Lung (tissue), 11 donors: ENCODE measurements at regions not wholly inside any gene's neighbourhood (a gene's known extent, or its start where the extent isn't known, plus 50 kb on each side); places are given as distances from the start of the nearest gene placed in this dataset.
"Not testable (repeated sequence)": the region's sequence is repeated elsewhere in the genome, so short reads cannot be mapped to it uniquely, and the experiment has no call there.

Experiments used
- ATAC-seq: fragments of 200-7000 bp; cut with Tn5 transposase; one replicate; pipeline ENCODE4 v1.9.1; 2020; ENCODE audit warnings: moderate number of reproducible peaks; ENCODE audit not compliant: insufficient read depth, low FRiP score
- DNase-seq, 3 donors: peaks; one replicate each; pipeline ENCODE4 v3.0.0-alpha.2; 2013 to 2017
- H3K27ac ChIP-seq, 2 donors: one replicate each; pipeline ENCODE4 v1.5.1; 2013; ENCODE audit warnings: mild to moderate bottlenecking in 2 of 2, moderate library complexity in 2 of 2, control low read depth in 1 of 2, inconsistent platforms in 1 of 2, low read depth in 1 of 2, low read length in 1 of 2
- H3K27me3 ChIP-seq, 3 donors: one replicate each; pipeline ENCODE4 v1.5.1; 2013; ENCODE audit warnings: low read length in 2 of 3; ENCODE audit not compliant: control insufficient read depth in 3 of 3, insufficient read depth in 3 of 3
- H3K36me3 ChIP-seq, 4 donors: one replicate each; pipeline ENCODE4 v1.5.1; 2013; ENCODE audit warnings: low read length in 4 of 4, mild to moderate bottlenecking in 1 of 4, moderate library complexity in 1 of 4; ENCODE audit not compliant: control insufficient read depth in 4 of 4, insufficient read depth in 4 of 4
- H3K4me1 ChIP-seq, 5 donors: one replicate each; pipeline ENCODE4 v1.5.1; 2013; ENCODE audit warnings: low read length in 5 of 5, mild to moderate bottlenecking in 2 of 5, moderate library complexity in 1 of 5; ENCODE audit not compliant: control insufficient read depth in 5 of 5, insufficient read depth in 5 of 5
- H3K4me3 ChIP-seq: one replicate; pipeline ENCODE4 v1.5.1; 2013; ENCODE audit warnings: mild to moderate bottlenecking, control low read depth, moderate library complexity
- H3K9ac ChIP-seq, 2 donors: one replicate each; pipeline ENCODE4 v1.5.1; 2013; ENCODE audit warnings: low read length in 2 of 2, control low read depth in 1 of 2; ENCODE audit not compliant: insufficient read depth in 1 of 2
- H3K9me3 ChIP-seq, 4 donors: one replicate each; pipeline ENCODE4 v1.5.1; 2013; ENCODE audit warnings: low read length in 3 of 4, mild to moderate bottlenecking in 1 of 4, moderate library complexity in 1 of 4; ENCODE audit not compliant: control insufficient read depth in 4 of 4, insufficient read depth in 3 of 4
- WGBS, 2 donors: extraction: QIAGEN DNeasy Blood & Tissue Kit; methylation state at CpG; one replicate each; pipeline ENCODE4 v1.1.7; 2013; 5-methylcytosine and 5-hydroxymethylcytosine counted together
- TF ChIP-seq, protein P1 (sequence below): IDR thresholded peaks from 2 replicates; pipeline ENCODE4 v1.5.1; 2012; ENCODE audit warnings: mild to moderate bottlenecking; ENCODE audit errors: control extremely low read depth, extremely low read depth
- donor health status: control.
- donor health status: control.
- donor health status: Bipolar disorder and iron deficiency.
- donor health status: healthy.
- donor health status: DM: yes; HTN: yes; CAD: no.

DNA sequence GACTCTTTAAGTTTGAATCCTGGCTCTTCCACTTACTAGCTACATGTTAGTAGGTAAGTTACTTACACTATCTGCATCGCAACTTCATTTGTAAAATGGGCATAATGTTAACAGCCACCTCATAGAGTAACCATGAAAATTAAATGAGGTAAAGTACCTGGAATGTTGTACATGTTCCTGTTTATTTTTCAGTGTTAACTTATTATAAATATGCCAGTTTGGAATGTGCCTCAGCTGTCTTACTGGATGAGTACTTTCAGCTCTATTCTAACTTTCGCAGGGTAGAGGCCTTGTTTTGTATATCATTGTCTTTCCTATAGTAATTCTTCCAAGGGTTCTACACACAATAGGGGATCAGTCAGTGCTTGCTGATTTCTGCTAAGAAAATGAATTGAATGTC lies 167.4 kb downstream of the DUSP10 start:
- Histone ChIP-seq H3K4me1 (no peaks in the 10 kb centered on the region), H3K27me3 (no peaks in the 10 kb centered on the region), H3K9ac (no peak overlapping the region), H3K27ac (no peak overlapping the region), H3K4me3 (no peak overlapping the region), H3K9me3 (no peaks in the 10 kb centered on the region), H3K36me3 (no peaks in the 10 kb centered on the region)
- no peak for DNase-seq
- WGBS, 2 donors, result 91 to 94% methylated on average over 2 of the region's 2 CpGs
- ATAC-seq, result no peak
- TF ChIP-seq, protein P1, sequence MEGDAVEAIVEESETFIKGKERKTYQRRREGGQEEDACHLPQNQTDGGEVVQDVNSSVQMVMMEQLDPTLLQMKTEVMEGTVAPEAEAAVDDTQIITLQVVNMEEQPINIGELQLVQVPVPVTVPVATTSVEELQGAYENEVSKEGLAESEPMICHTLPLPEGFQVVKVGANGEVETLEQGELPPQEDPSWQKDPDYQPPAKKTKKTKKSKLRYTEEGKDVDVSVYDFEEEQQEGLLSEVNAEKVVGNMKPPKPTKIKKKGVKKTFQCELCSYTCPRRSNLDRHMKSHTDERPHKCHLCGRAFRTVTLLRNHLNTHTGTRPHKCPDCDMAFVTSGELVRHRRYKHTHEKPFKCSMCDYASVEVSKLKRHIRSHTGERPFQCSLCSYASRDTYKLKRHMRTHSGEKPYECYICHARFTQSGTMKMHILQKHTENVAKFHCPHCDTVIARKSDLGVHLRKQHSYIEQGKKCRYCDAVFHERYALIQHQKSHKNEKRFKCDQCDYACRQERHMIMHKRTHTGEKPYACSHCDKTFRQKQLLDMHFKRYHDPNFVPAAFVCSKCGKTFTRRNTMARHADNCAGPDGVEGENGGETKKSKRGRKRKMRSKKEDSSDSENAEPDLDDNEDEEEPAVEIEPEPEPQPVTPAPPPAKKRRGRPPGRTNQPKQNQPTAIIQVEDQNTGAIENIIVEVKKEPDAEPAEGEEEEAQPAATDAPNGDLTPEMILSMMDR, result no peak

DNA sequence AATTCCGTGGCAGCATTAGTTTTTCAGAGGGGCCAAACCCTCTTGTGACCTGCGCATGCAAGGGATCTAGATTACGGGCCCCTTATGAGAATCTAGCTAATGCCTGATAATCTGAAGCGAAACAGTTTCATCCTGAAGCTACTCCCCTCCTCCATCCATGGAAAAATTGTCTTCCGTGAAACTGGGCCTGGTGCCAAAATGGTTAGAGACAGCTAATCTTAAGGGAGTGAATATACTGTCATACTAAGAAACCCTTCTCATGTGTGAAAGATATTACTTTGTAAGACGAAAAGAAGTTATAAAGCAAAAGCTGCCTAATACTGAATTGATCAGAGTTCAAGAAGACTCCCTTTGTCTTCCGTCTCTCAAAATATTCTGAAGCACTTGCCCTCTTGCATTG lies 166.3 kb downstream of the DUSP10 start:
- H3K36me3 ChIP-seq, result no peaks in the 10 kb centered on the region
- no peak overlapping the region for H3K4me3 ChIP-seq
- H3K9ac ChIP-seq, result no peak overlapping the region
- peak; percentile 27 to 73 (median 63) for DNase-seq
- no peaks in the 10 kb centered on the region for H3K9me3 ChIP-seq
- TF ChIP-seq, protein P1, result no peak
- H3K27ac ChIP-seq, result no peak overlapping the region
- WGBS, 2 donors, result 78% methylated on average over 7 of the region's 7 CpGs
- no peaks in the 10 kb centered on the region for H3K27me3 ChIP-seq
- no peak for ATAC-seq
- no peaks in the 10 kb centered on the region for H3K4me1 ChIP-seq

DNA sequence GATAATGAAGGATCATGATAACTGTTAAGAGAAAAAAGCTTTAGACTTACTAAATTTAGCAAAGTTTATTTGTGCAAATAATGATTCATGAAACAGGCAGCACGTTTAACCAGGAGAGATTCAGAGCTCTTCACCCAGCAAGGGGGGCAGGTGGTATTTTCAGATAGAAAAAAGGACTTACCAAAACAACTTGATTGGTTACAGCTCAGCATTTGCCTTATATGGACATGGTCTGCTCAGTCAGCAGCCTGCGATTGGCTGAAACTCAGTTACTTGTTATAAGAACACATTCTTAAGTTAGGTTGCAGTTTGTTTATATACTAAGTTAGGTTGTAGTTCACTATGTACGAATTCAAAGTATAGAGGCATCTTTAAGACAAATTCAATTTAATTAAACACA lies 165.6 kb downstream of the DUSP10 start:
- H3K27me3 ChIP-seq, result no peaks in the 10 kb centered on the region
- H3K9ac ChIP-seq, result no peak overlapping the region
- no peak overlapping the region for H3K27ac ChIP-seq
- 59 to 90% methylated on average over 3 of the region's 3 CpGs for WGBS, 2 donors
- H3K4me3 ChIP-seq, result no peak overlapping the region
- TF ChIP-seq, protein P1, result no peak
- DNase-seq, result no peak
- no peaks in the 10 kb centered on the region for H3K9me3 ChIP-seq
- H3K36me3 ChIP-seq, result no peaks in the 10 kb centered on the region
- ATAC-seq, result no peak
- no peaks in the 10 kb centered on the region for H3K4me1 ChIP-seq

GRCh38 chr1:221583465-221583864 lies 158.4 kb downstream of the DUSP10 start:
- H3K27ac ChIP-seq, result no peak overlapping the region
- no peaks in the 10 kb centered on the region for H3K27me3 ChIP-seq
- 88 to 89% methylated on average over 2 of the region's 2 CpGs for WGBS, 2 donors
- H3K4me1 ChIP-seq, result no peaks in the 10 kb centered on the region
- no peak for ATAC-seq
- no peak overlapping the region for H3K9ac ChIP-seq
- TF ChIP-seq, protein P1, result no peak
- no peak for DNase-seq
- H3K4me3 ChIP-seq, result no peak overlapping the region
- no peaks in the 10 kb centered on the region for H3K9me3 ChIP-seq
- H3K36me3 ChIP-seq, result no peaks in the 10 kb centered on the region

- not testable (repeated sequence) for H3K4me3 ChIP-seq, DNase-seq, ATAC-seq, H3K9ac ChIP-seq, H3K4me1 ChIP-seq, H3K36me3 ChIP-seq, H3K9me3 ChIP-seq, H3K27me3 ChIP-seq, H3K27ac ChIP-seq
- 100% methylated on average over 1 of the region's 1 CpG for WGBS, 2 donors
Observed at GRCh38 chr1:221587013-221587412, 154.9 kb downstream of the DUSP10 start.

DNA sequence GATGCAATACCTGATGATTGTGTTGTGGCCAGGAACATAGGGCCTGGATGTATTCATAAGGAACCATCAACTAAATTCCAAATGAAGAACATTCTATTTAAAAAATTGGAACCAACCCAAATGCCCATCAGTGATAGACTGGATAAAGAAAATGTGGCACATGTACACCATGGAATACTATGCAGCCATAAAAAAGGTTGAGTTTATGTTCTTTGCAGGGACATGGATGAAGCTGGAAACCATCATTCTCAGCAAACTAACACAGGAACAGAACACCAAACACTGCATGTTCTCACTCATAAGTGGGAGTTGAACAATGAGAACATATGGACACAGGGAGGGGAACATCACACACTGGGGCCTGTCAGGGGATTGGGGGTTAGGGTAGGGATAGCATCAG lies 150.6 kb downstream of the DUSP10 start:
- ATAC-seq, H3K27ac ChIP-seq, H3K4me1 ChIP-seq, H3K4me3 ChIP-seq, H3K9me3 ChIP-seq, H3K36me3 ChIP-seq, DNase-seq, H3K27me3 ChIP-seq, H3K9ac ChIP-seq: not testable (repeated sequence)
